ENCODE measurements at regions not wholly inside any gene's neighbourhood (a gene's known extent, or its start where the extent isn't known, plus 50 kb on each side); places are given as distances from the start of the nearest gene placed in this dataset.

GRCh38 chr3:144643771-144644198 lies 672.2 kb downstream of the DIPK2A start:
- ATAC-seq (ENCODE audit: low read depth) (no peak), DNase-seq (no peak)
- CTCF ChIA-PET: no interaction called here
- Mint-ChIP-seq H3K27ac (no peak overlapping the region), H3K36me3 (ENCODE audit: low read depth) (no peaks in the 10 kb centered on the region), H3K4me3 (no peak overlapping the region), H3K9me3 (peaks cover 2% of the 10 kb centered on the region), H3K27me3 (no peaks in the 10 kb centered on the region), H3K4me1 (no peaks in the 10 kb centered on the region)
- POLR2A ChIA-PET: no interaction called here
- TF ChIP-seq CTCF (IDR thresholded peaks at IDR 0.05): no peak
- intact Hi-C loops (cut with micrococcal nuclease): no loop called here

- H3K27me3 Mint-ChIP-seq: no peaks in the 10 kb centered on the region
- intact Hi-C loops (cut with micrococcal nuclease): no loop called here
- DNase-seq (no peak), ATAC-seq (ENCODE audit: low read depth) (no peak)
- H3K4me3 Mint-ChIP-seq: no peak overlapping the region
- ChIA-PET POLR2A (no interaction called here), CTCF (no interaction called here)
- no peaks in the 10 kb centered on the region for H3K36me3 Mint-ChIP-seq (ENCODE audit: low read depth)
- no peak overlapping the region for H3K27ac Mint-ChIP-seq
- H3K4me1 Mint-ChIP-seq: no peaks in the 10 kb centered on the region
- TF ChIP-seq CTCF (IDR thresholded peaks at IDR 0.05): no peak
- no peaks in the 10 kb centered on the region for H3K9me3 Mint-ChIP-seq
Measured at GRCh38 chr3:144645300-144645699, 673.7 kb downstream of the DIPK2A start.

DNA sequence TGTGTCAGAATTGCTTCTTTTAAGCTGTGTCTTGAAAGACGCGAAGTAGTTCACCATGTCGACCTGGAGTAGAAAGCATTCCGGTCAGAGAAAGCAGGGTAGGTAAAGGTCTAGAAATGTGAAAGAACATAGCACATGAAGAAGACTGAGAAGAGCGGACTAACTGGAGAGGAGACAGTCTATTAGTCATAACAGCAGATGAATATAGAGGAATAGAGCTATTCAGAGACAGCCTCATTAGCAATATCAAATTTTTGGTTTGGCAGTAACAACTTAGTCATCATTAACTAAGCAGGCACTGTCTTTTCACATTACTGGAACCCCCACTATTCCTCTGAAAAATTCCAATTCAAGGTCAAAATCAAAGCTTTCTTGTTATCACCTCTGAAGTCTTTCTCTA lies 678.8 kb downstream of the DIPK2A start:
- H3K27ac Mint-ChIP-seq: no peak overlapping the region
- CTCF ChIA-PET: no interaction called here
- no peaks in the 10 kb centered on the region for H3K9me3 Mint-ChIP-seq

GRCh38 chr3:144652573-144652972 lies 681.0 kb downstream of the DIPK2A start:
- TF ChIP-seq CTCF (IDR thresholded peaks at IDR 0.05): no peak
- ATAC-seq (ENCODE audit: low read depth) (no peak), DNase-seq (no peak)
- ChIA-PET CTCF (no interaction called here), POLR2A (no interaction called here)
- Mint-ChIP-seq H3K27me3 (no peaks in the 10 kb centered on the region), H3K4me1 (no peaks in the 10 kb centered on the region), H3K36me3 (ENCODE audit: low read depth) (no peaks in the 10 kb centered on the region), H3K4me3 (no peak overlapping the region), H3K9me3 (no peaks in the 10 kb centered on the region), H3K27ac (no peak overlapping the region)
- intact Hi-C loops (cut with micrococcal nuclease): no loop called here

More for the DNA sequence above, 678.8 kb downstream of the DIPK2A start:
- no peak for DNase-seq
- intact Hi-C loops (cut with micrococcal nuclease): no loop called here
- no peaks in the 10 kb centered on the region for H3K36me3 Mint-ChIP-seq (ENCODE audit: low read depth)
- ATAC-seq (ENCODE audit: low read depth): no peak
- H3K4me3 Mint-ChIP-seq: no peak overlapping the region
- no peaks in the 10 kb centered on the region for H3K27me3 Mint-ChIP-seq
- POLR2A ChIA-PET: no interaction called here
- TF ChIP-seq CTCF (IDR thresholded peaks at IDR 0.05): no peak
- H3K4me1 Mint-ChIP-seq: no peaks in the 10 kb centered on the region

GRCh38 chr3:144655423-144655822 lies 683.8 kb downstream of the DIPK2A start:
- no peak for TF ChIP-seq CTCF (IDR thresholded peaks at IDR 0.05)
- Mint-ChIP-seq H3K9me3 (no peaks in the 10 kb centered on the region), H3K36me3 (ENCODE audit: low read depth) (no peaks in the 10 kb centered on the region), H3K27ac (no peak overlapping the region), H3K27me3 (no peaks in the 10 kb centered on the region), H3K4me1 (no peaks in the 10 kb centered on the region), H3K4me3 (no peak overlapping the region)
- DNase-seq (no peak), ATAC-seq (ENCODE audit: low read depth) (no peak)
- POLR2A ChIA-PET: no interaction called here
- intact Hi-C loops (cut with micrococcal nuclease): no loop called here
- CTCF ChIA-PET: interaction anchor here (0.6 kb wide), 1 partner anchor 626 kb away, joined by 3 read pairs; no protein-coding TSS in a partner anchor

Measured in activated B cell treated with CpG ODN at 0.5 μM for 24 hours (primary cell).